GM12878 (cell line): ENCODE measurements at regions not wholly inside any gene's neighbourhood (a gene's known extent, or its start where the extent isn't known, plus 50 kb on each side); places are given as distances from the start of the nearest gene placed in this dataset.
"Not testable (repeated sequence)": the region's sequence is repeated elsewhere in the genome, so short reads cannot be mapped to it uniquely, and the experiment has no call there.

Experiments
- ATAC-seq: fragments of 200-7000 bp; cut with Tn5 transposase; 3 replicates; pipeline ENCODE4 v1.9.1; 2020; ENCODE audit warnings: mild to moderate bottlenecking, moderate library complexity
- BruUV-seq: library from RNA; stranded (reverse); fragments of 400-500 nt; replicated peaks from 2 replicates; lab custom pipeline; 2021; lab: Mats Ljungman, UMichigan
- CTCF ChIA-PET: fragments of 300-600 bp; sonication (Branson Sonifier 250); formaldehyde crosslinking; extraction: SDS; loops from one replicate; lab custom pipeline; 2021; ENCODE audit warnings: inconsistent platforms; lab: Yijun Ruan, JAX
- POLR2A ChIA-PET: fragments of 350-600 bp; formaldehyde crosslinking; extraction: SDS; loops from one replicate; lab custom pipeline; 2021; ENCODE audit warnings: inconsistent platforms; lab: Charles Lee
- RAD21 ChIA-PET: fragments of 300-600 bp; sonication (Branson Sonifier 250); formaldehyde crosslinking; loops from one replicate; lab custom pipeline; 2023; ENCODE audit warnings: antibody characterized with exemption; ENCODE audit not compliant: unreplicated experiment; lab: Charles Lee
- SMC1A ChIA-PET: fragments of 300-600 bp; sonication (Branson Sonifier 250); formaldehyde crosslinking; loops from one replicate; lab custom pipeline; 2023; ENCODE audit not compliant: unreplicated experiment, uncharacterized antibody; lab: Charles Lee
- DNase-seq: peaks from one replicate; pipeline ENCODE4 v3.0.0-alpha.2; 2011; ENCODE audit warnings: low read depth, low spot score
- FAIRE-seq: peaks from 3 replicates; lab custom pipeline; 2011; peaks lifted over from hg19 to GRCh38; lab: Jason Lieb, UNC
- H2AFZ ChIP-seq: 2 replicates; pipeline ENCODE4 v1.6.0; 2011; ENCODE audit warnings: low read depth, low read length, control low read depth; ENCODE audit not compliant: control insufficient read depth
- H3K27ac ChIP-seq: 2 replicates; pipeline ENCODE4 v1.5.1; 2011; ENCODE audit warnings: control low read depth; ENCODE audit not compliant: control insufficient read depth, insufficient read depth
- H3K27me3 ChIP-seq, 2 experiments: replicated peaks in 1 of 2; 2 replicates each; pipeline versions ENCODE4 v1.6.0 to v1.6.1; 2011; ENCODE audit warnings: low read length in 1 of 2; ENCODE audit not compliant: control insufficient read depth in 2 of 2, insufficient read depth in 2 of 2
- H3K36me3 ChIP-seq, 2 experiments: 2 replicates each; pipeline ENCODE4 v1.5.1; 2011; ENCODE audit warnings: low read length in 1 of 2; ENCODE audit not compliant: control insufficient read depth in 2 of 2, insufficient read depth in 2 of 2
- H3K4me1 ChIP-seq: 2 replicates; pipeline ENCODE4 v1.6.1; 2011; ENCODE audit warnings: mild to moderate bottlenecking, low read length, moderate library complexity, mixed read lengths; ENCODE audit not compliant: control insufficient read depth, insufficient read depth
- H3K4me2 ChIP-seq: 2 replicates; pipeline ENCODE4 v1.6.0; 2011; ENCODE audit warnings: control low read depth; ENCODE audit not compliant: control insufficient read depth, insufficient read depth
- H3K4me3 ChIP-seq: fragments of 200-600 bp; sonication (generic); 2 replicates; pipeline ENCODE4 v1.5.1; 2016
- H3K79me2 ChIP-seq: 2 replicates; pipeline ENCODE4 v1.6.0; 2011; ENCODE audit warnings: low read length; ENCODE audit not compliant: control insufficient read depth, insufficient read depth
- H3K9ac ChIP-seq: 2 replicates; pipeline ENCODE4 v1.8.0; 2011; ENCODE audit warnings: low read length, control low read depth, mixed read lengths; ENCODE audit not compliant: control insufficient read depth, insufficient read depth
- H3K9me3 ChIP-seq: replicated peaks from 3 replicates; pipeline ENCODE4 v1.5.1; 2011; ENCODE audit warnings: mild to moderate bottlenecking, low read length; ENCODE audit not compliant: control insufficient read depth, insufficient read depth
- H4K20me1 ChIP-seq: 2 replicates; pipeline ENCODE4 v1.6.0; 2011; ENCODE audit not compliant: control insufficient read depth, insufficient read depth
- ZNF592 ChIP-seq: fragments of 450-650 bp; IDR thresholded peaks from 2 replicates; pipeline ENCODE4 v1.6.1; 2017; ENCODE audit warnings: mild to moderate bottlenecking, moderate library complexity
- WGBS: methylation state at CpG from one replicate; pipeline ENCODE4 v1.1.6; 2016; ENCODE audit warnings: low lambda C conversion rate; ENCODE audit not compliant: insufficient replicate concordance, insufficient coverage; ENCODE audit errors: missing lambda C conversion rate; 5-methylcytosine and 5-hydroxymethylcytosine counted together
- in situ Hi-C: fragments of 300-500 bp; cut with MboI; formaldehyde crosslinking; loops from 9 replicates; pipeline ENCODE4 v1.14.3; 2018; ENCODE audit warnings: mixed read lengths
- intact Hi-C: fragments of 100-400 bp; cut with micrococcal nuclease; formaldehyde crosslinking; loops from one replicate; pipeline ENCODE4 v1.14.2; 2022; ENCODE audit not compliant: unreplicated experiment

- no peak for TF ChIP-seq ZNF592
Observed at GRCh38 chr9:75269197-75269596, 180.9 kb downstream of the OSTF1 start (continued).

GRCh38 chr9:75273055-75273454, 184.7 kb downstream of the OSTF1 start:
- H3K4me1 ChIP-seq, H3K9ac ChIP-seq, H3K79me2 ChIP-seq, RAD21 ChIA-PET, H3K27ac ChIP-seq, POLR2A ChIA-PET, ATAC-seq, H3K27me3 ChIP-seq, DNase-seq, H3K36me3 ChIP-seq, FAIRE-seq, H3K4me3 ChIP-seq, in situ Hi-C loops, H4K20me1 ChIP-seq, CTCF ChIA-PET, BruUV-seq, H3K9me3 ChIP-seq, H2AFZ ChIP-seq, intact Hi-C loops, H3K4me2 ChIP-seq: not testable (repeated sequence)
- SMC1A ChIA-PET: interaction anchor here (0.5 kb wide), 1 partner anchor 1030 kb away, joined by 3 read pairs; no protein-coding TSS in a partner anchor
- 71% methylated on average over 10 of the region's 10 CpGs for WGBS
